GM18951 (cell line): ENCODE measurements at regions not wholly inside any gene's neighbourhood (a gene's known extent, or its start where the extent isn't known, plus 50 kb on each side); places are given as distances from the start of the nearest gene placed in this dataset.
"Not testable (repeated sequence)": the region's sequence is repeated elsewhere in the genome, so short reads cannot be mapped to it uniquely, and the experiment has no call there.

Source experiments
- POLR2A ChIP-seq: IDR thresholded peaks from 4 replicates; pipeline ENCODE4 v1.6.1; 2011; ENCODE audit warnings: mild to moderate bottlenecking; ENCODE audit not compliant: insufficient read length, insufficient read depth; ENCODE audit errors: extremely low read depth
- in situ Hi-C: fragments of 300-500 bp; cut with MboI; formaldehyde crosslinking; loops from one replicate; pipeline ENCODE4 v1.12.0; 2022; ENCODE audit warnings: low sequenced_read_pairs, mixed read lengths, inconsistent platforms; ENCODE audit not compliant: unreplicated experiment

DNA sequence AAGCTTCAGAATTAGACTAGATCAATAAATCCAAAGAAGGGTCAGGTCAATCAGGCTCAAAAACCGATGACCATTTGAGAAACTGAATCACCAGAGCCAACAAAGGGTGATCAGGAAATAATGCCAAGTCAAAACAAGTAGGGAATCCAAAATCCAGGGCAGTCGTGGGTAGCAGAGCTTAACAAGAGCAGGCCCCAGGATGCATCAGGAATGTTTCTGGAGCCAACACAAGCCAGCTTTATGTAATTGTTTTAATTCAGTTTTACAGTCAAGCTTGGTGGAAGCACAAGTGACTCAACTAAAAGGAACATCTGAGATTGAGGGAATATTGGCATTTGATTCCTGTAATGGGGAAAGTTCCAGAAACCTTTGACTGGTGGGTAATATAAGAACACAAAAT, 237.9 kb upstream of the EDA2R start:
- in situ Hi-C loops: no loop called here
- TF ChIP-seq POLR2A: no peak

DNA sequence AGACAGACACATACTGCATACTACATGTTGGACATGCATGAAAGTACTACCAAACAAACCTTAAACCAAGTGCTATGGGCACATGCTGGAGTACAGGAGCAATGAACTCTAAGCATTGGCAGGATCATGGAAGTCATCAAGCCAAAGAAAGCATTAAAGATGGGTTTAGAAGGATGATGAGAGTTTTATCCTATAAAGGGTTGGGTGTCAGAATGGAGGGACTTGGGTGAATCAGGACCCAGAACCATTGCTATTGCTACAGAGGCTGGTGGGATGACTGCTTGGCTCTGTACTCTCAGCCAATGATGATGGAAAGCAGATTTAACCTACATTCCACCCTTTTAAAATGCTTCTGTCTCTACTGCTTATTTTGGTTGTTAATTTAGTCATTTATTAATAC, 233.9 kb upstream of the EDA2R start:
- TF ChIP-seq POLR2A: no peak
- in situ Hi-C loops: no loop called here

GRCh38 chrX:66863721-66864120, 224.8 kb upstream of the EDA2R start:
- in situ Hi-C loops: no loop called here

GRCh38 chrX:66833426-66833825, 194.5 kb upstream of the EDA2R start:
- in situ Hi-C loops: no loop called here
- no peak for TF ChIP-seq POLR2A

More at GRCh38 chrX:66863721-66864120, 224.8 kb upstream of the EDA2R start:
- no peak for TF ChIP-seq POLR2A

GRCh38 chrX:66815227-66815626, 176.3 kb upstream of the EDA2R start:
- in situ Hi-C loops: no loop called here
- TF ChIP-seq POLR2A: no peak

- in situ Hi-C loops: not testable (repeated sequence)
Observed at GRCh38 chrX:66794514-66794913, 155.6 kb upstream of the EDA2R start.

DNA sequence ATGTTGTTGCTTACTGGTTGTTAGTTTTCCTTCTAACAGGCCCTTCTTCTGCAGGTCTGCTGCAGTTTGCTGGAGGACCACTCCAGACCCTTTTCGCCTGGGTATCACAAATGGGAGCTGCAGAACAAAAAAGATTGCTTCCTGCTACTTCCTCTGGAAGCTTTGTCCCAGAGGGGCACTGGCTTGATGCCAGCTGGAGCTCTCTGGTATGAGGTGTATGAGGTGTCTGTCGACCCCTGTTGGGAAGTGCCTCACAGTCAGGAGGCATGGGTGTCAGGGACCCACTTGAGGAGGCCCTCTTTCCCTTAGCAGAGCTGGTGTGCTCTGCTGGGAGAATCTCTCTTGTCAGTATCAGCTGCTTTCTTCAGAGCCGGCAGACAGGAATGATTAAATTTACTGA, 127.4 kb upstream of the EDA2R start:
- in situ Hi-C loops: no loop called here

DNA sequence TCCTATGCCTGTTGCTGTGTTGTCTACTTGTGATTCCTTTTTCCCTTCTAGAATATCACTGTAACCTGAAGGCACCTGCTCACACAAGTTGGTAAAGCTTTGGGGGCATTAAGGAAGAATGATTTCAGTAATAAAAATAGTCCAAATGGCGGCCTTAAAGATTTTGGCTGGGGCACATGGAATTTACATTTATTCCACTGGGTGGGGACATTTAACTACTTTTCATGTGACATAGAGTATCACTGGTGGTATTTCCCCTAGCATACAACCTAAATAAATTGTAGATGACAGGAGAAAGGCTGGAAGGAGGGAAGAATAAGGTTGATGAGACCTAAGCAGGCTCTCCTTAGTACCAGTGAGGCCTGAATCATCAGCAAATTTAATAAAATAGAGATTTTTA, 121.8 kb upstream of the EDA2R start:
- in situ Hi-C loops: no loop called here
- no peak for TF ChIP-seq POLR2A

More for the DNA sequence above, 127.4 kb upstream of the EDA2R start:
- no peak for TF ChIP-seq POLR2A

DNA sequence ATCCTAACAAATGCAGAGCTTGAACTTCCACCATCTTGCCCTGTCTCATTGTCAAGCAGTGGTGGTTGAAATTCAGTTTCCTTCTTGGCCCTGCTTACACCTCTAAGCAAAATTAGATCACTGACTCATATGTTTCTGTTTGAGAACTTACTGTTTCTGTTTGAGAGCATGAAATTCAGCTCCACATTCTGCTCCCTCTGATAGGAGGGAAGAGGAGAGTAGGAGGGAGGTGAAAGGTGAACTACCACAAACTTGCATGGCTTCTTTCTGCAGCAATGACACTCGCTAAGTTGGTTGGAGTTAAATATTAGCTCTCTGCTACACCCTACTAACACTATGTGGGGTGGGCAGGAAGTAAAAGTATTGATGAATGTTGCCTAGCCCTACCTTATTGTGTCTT, 117.8 kb upstream of the EDA2R start:
- no peak for TF ChIP-seq POLR2A
- in situ Hi-C loops: no loop called here

GRCh38 chrX:66751136-66751782, 112.4 kb upstream of the EDA2R start:
- in situ Hi-C loops: no loop called here
- TF ChIP-seq POLR2A: no peak

- in situ Hi-C loops: not testable (repeated sequence)
Observed at GRCh38 chrX:66744519-66744918, 105.6 kb upstream of the EDA2R start.

DNA sequence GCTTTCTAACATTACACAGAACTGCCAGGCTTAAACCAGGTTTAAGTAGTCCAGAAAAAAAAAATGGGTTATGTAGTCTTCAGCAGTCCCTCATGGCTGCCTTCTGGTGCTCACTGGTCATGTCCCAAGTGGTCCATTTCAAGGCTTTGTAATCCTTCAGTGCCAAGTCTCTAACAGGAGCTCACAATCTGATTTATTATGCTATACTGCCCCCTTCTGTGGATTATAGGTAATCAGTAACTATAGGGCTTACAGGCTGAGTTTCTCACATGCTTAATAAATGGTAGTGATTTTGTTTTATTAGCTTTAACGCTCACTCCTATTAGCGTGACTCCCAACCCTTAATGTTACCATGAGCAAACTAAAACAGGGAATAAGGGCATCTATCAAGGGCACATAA, 92.5 kb upstream of the EDA2R start:
- in situ Hi-C loops: loop anchor here (10.0 kb wide), 1 partner anchor 1147 kb away; no protein-coding TSS in a partner anchor
- no peak for TF ChIP-seq POLR2A

- in situ Hi-C loops: no loop called here
- TF ChIP-seq POLR2A: no peak
Observed at GRCh38 chrX:66728818-66729271, 90.0 kb upstream of the EDA2R start.

DNA sequence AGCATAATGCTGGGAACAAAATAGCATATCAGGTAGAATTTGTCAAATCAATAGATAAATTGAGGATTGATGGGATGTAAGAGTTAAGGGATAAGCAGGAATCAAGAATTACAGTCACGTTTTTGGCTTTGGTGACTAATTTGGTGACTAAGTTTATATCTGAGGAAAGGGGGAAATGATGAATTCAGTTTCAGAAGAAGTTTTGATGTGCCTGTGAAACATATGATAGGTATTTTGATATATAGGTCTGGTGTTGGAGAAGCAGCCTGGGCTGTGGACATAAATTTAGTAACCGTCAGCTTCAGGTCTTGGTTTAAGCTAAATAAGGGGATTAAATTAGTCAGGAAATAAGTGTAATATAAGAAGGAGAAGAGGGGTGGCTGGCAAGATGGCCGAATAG, 79.0 kb upstream of the EDA2R start:
- no peak for TF ChIP-seq POLR2A
- in situ Hi-C loops: no loop called here
